IMR-90 (cell line): ENCODE measurements at regions not wholly inside any gene's neighbourhood (a gene's known extent, or its start where the extent isn't known, plus 50 kb on each side); places are given as distances from the start of the nearest gene placed in this dataset.

ENCODE experiments used
- RFX5 ChIP-seq: IDR thresholded peaks from 2 replicates; pipeline ENCODE4 v1.8.0; 2012; ENCODE audit warnings: low read depth, mild to moderate bottlenecking, low read length, moderate library complexity
- TF ChIP-seq, protein P1 (sequence below): conservative IDR thresholded peaks from 2 replicates; pipeline ENCODE4 v1.5.1; 2012; ENCODE audit warnings: mild to moderate bottlenecking, low read depth, low read length, improper control_type of control experiment

DNA sequence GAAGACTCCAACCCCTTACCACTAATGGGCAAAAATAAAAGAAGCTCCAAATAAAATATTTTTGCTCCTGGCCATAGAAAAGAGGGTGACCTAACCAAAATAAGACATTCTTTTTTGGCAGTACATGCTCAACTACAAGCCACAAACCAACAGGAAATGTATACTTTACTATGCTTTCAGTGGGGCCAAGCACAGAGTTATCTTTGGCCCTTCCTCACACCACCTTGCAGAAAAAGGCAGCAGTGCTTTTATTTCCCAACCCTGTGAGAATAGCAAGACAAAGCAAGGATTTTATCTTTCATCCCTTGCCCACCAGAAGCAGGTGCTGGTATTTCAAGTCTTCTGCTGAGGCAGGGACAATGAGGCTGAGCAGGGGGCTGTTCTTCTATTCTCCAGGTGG, 1493.1 kb downstream of the CDH11 start:
- no peak for TF ChIP-seq RFX5
- TF ChIP-seq, protein P1, sequence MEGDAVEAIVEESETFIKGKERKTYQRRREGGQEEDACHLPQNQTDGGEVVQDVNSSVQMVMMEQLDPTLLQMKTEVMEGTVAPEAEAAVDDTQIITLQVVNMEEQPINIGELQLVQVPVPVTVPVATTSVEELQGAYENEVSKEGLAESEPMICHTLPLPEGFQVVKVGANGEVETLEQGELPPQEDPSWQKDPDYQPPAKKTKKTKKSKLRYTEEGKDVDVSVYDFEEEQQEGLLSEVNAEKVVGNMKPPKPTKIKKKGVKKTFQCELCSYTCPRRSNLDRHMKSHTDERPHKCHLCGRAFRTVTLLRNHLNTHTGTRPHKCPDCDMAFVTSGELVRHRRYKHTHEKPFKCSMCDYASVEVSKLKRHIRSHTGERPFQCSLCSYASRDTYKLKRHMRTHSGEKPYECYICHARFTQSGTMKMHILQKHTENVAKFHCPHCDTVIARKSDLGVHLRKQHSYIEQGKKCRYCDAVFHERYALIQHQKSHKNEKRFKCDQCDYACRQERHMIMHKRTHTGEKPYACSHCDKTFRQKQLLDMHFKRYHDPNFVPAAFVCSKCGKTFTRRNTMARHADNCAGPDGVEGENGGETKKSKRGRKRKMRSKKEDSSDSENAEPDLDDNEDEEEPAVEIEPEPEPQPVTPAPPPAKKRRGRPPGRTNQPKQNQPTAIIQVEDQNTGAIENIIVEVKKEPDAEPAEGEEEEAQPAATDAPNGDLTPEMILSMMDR = no peak
